GM18861 (cell line): ENCODE measurements at regions not wholly inside any gene's neighbourhood (a gene's known extent, or its start where the extent isn't known, plus 50 kb on each side); places are given as distances from the start of the nearest gene placed in this dataset.
"Not testable (repeated sequence)": the region's sequence is repeated elsewhere in the genome, so short reads cannot be mapped to it uniquely, and the experiment has no call there.

Experiments
- ATAC-seq: cut with Tn5 transposase; IDR thresholded peaks from one replicate; pipeline ENCODE4 v1.9.1; 2021; ENCODE audit not compliant: unreplicated experiment

GRCh38 chr5:91591076-91591475 is 208.0 kb upstream of the ARRDC3 start:
- no peak for ATAC-seq

GRCh38 chr5:91586232-91586631 is 203.1 kb upstream of the ARRDC3 start:
- no peak for ATAC-seq

DNA sequence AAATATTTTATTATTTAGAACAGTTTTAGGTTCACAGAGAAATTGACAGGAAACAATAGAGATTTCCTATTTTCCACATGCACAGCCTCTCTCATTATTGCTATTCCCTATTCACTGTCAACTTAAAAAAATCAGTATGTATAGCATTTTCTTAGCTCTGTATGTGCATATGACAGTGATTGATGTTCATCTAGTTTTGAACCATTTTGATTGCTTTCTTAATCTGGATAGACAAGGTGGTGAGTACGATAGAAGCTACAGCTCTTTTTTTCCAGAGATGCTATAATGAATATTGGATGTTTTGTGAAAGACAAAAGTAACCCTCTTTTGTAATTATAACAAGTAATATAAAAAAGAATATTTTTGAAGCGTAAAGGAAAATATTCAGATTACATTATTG is 201.2 kb upstream of the ARRDC3 start:
- no peak for ATAC-seq

GRCh38 chr5:91566012-91566411 is 182.9 kb upstream of the ARRDC3 start:
- ATAC-seq = not testable (repeated sequence)

- ATAC-seq = no peak
Observed at GRCh38 chr5:91562922-91563321, 179.8 kb upstream of the ARRDC3 start.

DNA sequence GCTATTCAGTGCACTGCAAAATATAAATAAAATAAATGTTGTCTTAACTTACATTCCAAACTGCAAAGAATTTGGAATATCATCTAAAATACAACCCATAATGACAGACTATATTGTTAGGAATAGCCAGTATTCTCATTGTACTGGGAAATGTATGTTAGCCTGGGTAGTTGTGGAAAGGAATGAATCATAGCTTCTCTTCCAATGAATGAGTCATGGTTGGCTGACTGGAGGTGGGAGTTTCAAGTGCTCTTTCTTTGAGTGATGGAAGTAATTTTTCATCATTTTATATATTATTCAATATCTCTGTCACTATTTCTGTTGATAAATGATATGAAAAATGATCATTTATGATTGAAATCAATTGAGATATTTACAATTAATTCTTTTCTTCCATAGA is 158.6 kb upstream of the ARRDC3 start:
- ATAC-seq = no peak

GRCh38 chr5:91538179-91538578 is 155.1 kb upstream of the ARRDC3 start:
- no peak for ATAC-seq

GRCh38 chr5:91535499-91535898 is 152.4 kb upstream of the ARRDC3 start:
- ATAC-seq = no peak

- no peak for ATAC-seq
Observed at GRCh38 chr5:91534332-91534731, 151.2 kb upstream of the ARRDC3 start.

DNA sequence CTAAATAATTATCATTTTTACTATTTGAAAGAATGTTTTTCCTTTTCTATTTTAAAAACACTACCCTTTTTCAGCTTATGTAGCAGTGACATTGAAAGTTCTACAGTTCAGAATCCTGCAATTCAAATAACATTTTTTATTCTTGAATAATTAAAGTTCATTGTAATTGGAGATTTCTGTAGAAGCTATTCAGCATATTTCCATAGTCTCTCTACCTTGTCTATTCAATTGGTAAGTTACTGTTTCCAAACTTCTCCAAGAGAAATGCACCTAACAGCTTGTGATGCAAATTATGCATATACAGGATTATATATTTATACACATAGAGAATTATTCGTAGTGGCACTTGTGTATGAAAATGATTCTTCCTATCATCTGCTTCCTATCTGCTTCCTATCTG is 149.7 kb upstream of the ARRDC3 start:
- ATAC-seq = no peak

GRCh38 chr5:91532281-91532680 is 149.2 kb upstream of the ARRDC3 start:
- no peak for ATAC-seq

- no peak for ATAC-seq
Observed at GRCh38 chr5:91528831-91529230, 145.7 kb upstream of the ARRDC3 start.

- ATAC-seq = no peak
Observed at GRCh38 chr5:91521785-91522184, 138.7 kb upstream of the ARRDC3 start.

DNA sequence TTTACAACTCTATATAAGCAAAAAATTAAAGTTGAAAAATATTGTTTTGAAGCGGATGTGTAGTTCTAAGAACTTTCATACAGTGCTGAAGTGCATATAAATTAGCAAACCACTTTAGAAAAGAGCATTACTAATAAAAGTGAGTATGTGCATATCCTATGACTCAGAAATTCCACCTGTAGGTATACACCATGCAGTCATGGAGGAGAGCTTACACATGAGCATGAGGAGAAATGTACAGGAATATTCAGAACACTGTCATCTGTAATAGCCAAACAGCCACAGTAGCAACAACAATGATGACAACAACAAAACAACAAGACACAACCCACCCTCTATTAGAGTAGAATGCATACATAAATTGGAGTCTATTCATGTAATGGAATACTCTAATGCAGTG is 138.2 kb upstream of the ARRDC3 start:
- ATAC-seq = no peak

DNA sequence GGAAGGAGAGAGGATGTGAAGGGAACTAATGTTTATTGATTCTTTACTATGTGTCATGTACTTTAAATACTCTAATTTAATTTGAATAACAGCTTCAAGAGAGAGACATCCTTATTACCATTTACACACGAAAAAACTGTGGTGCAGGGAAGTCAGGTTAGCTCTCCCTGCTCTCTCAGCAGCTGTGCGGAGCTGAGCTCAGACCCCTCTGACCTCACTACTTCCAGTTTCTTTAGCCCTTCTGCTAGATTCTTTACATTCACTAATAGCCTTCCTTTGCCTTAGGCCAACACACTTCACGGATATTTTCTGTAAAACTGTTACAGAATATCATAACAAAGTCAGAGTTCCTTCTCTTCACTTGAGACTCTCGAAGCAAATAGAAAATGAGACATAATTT is 131.3 kb upstream of the ARRDC3 start:
- no peak for ATAC-seq

GRCh38 chr5:91503321-91503720 is 120.2 kb upstream of the ARRDC3 start:
- no peak for ATAC-seq

DNA sequence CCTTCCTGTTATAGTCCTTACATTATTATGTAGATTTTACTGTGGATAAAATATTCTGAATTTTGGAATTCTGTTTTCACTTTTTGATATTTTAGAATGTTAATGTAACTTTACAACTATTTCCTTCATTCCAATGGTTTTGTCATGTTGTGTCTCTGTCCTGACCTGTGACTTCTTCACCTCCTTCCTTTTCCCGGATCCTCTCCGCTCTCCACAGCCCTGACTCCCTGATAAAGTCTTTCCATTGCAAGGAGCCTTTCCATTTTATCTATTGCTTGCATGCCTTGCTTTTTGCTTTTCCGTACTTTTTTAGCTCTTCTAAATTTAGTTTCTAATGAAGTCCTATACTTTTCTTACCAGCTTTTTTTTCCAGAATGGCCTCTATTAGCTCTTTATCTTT is 117.6 kb upstream of the ARRDC3 start:
- ATAC-seq = no peak

DNA sequence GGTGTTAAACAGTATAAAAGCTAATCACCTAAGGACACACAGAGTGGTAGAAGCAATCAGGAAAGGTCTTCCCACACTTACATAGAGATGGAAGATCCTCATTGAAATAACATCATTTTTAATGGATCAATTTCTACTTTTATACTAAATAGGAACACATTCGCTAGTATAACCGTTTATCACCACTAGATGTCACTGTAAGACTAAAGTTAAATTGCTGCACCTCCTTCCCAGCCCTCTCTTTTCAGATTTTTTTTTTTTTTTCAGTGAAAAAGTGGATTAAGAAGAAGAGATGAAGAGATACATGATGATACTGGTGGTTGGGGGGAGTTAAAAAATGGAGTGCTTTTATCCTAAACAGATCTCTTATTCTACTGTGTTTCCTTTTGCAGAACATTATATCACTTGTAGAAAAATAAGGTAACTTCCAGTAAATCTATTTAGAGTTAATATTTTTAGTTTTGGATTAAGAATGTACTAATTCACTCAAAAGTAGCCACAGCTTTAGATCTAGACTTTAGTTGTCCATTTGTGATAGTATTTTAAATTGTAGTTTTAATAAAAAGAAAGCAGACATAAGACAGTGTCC is 116.9 kb upstream of the ARRDC3 start:
- peak; percentile 58 for ATAC-seq

- no peak for ATAC-seq
Observed at GRCh38 chr5:91495699-91496098, 112.6 kb upstream of the ARRDC3 start.

GRCh38 chr5:91494447-91494996 is 111.4 kb upstream of the ARRDC3 start:
- no peak for ATAC-seq

DNA sequence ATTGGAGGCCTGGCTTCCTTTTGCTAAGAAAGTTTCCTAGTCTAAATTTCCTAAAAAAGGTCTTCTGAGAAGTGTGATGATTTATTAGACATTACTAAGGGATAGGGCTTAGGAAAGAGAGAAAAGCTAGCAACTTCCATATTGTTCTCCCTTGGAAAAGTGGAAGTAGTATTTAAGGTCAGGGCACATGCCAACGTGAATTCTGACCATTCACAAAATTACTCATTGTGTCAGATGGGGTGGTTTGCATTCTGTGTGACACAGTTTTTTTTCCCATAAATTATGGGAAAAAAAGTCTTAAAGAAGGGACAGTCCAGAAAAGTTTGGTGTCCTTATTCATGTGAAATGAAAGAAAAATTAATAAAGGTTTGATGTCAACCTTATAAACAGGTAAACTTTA is 110.0 kb upstream of the ARRDC3 start:
- ATAC-seq = no peak

DNA sequence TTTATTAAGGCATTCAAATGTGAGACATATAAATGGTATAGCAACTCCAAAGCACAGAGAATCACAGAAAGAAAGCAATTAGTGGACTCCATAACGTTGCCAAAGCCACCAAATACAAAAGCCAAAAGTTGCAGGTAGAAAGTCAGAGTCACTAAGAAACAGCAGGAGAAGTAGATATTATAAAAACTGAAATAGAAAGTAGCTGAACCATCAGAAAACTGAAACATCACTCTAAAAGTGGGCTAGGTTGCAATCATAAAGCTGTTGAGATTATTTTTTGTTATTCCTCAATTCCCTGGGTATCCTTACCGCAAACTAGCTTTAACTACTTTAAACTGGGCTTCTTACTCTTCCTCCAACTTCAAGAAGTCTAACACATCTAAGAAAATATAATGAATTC is 108.1 kb upstream of the ARRDC3 start:
- ATAC-seq = no peak

DNA sequence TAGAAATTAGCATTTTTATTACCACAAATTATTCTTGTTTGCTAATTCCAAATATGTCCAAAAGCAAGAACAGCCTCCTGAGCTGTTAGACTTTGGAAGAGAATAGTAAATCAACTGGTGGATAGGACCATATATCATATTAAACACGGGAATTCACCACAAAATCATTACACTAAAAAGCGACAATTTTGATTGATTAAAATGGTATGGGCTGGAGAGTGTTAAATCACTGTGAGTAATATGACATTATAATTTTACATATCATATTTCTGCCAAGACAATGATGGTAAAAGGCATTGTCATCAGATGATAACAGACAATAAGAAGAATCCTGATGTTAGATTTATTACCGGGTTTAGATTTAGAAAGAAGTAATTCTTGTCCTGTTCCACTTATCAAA is 107.2 kb upstream of the ARRDC3 start:
- no peak for ATAC-seq
